ENCODE measurements at regions not wholly inside any gene's neighbourhood (a gene's known extent, or its start where the extent isn't known, plus 50 kb on each side); places are given as distances from the start of the nearest gene placed in this dataset.

GRCh38 chr20:60430516-60431001, 472.3 kb downstream of the CDH26 start:
- DNase-seq (ENCODE audit: low read depth): no peak

GRCh38 chr20:60431349-60431748, 473.1 kb downstream of the CDH26 start:
- no peak for DNase-seq (ENCODE audit: low read depth)

- no peak for DNase-seq (ENCODE audit: low read depth)
Observed at GRCh38 chr20:60437418-60437817, 479.2 kb downstream of the CDH26 start.

DNA sequence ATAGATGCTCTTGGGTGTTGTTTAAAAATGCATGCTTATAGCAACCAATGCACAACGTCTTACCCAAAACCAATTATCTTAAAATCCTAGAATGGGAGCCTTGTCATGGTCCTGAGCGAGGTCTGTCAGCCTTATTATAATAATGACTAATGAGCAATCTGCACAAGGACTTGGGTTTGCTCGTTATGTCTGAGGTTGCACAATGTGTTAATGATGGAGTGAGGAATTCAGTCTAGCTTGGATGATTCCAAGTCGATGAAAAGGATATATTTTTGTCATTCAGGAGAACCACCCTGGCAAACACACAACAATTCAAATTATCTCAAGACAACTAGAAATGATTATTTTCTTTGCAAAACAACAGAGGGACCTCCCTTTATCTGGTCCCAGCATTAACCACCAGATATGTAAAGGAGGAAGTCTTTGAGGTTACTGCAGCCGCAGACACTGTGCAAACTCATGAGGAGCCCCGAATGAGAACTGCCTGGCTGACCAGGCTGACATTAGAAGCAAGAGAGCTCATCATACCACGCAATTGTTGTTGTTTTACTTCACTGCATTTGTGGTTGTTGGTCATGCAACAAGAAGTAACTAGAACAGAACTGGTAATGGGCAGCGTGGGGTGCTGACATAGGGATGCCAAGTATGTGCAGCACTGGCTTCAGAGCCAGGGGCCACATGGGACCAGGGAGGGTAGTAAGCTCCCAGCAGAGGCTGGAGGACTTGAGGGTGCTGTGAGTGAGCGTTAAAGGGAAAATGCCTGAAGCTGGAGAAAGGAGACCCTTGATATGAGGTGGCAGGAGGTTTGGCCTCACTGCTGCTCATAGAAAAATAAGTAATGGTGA, 488.3 kb downstream of the CDH26 start:
- no peak for DNase-seq (ENCODE audit: low read depth)

DNA sequence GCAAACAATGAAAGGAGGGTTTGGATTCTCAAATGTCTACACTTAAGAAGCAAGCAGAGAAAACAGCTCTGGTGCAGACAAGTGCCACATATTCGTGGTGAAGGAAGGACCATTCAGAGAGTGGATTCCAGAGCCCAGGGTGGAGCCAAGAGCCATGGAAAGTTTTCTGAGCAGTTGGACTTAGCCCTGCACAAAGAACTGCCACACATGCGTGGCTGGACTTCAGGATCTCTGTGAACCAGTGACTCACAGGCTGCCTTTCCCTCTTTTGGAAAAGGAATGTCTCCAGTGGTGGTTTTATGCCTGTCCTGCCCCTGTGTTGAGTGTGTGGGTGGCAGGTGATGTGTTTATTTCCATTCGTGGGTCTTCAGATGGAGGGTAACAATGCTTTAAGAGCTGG, 489.5 kb downstream of the CDH26 start:
- no peak for DNase-seq (ENCODE audit: low read depth)

DNA sequence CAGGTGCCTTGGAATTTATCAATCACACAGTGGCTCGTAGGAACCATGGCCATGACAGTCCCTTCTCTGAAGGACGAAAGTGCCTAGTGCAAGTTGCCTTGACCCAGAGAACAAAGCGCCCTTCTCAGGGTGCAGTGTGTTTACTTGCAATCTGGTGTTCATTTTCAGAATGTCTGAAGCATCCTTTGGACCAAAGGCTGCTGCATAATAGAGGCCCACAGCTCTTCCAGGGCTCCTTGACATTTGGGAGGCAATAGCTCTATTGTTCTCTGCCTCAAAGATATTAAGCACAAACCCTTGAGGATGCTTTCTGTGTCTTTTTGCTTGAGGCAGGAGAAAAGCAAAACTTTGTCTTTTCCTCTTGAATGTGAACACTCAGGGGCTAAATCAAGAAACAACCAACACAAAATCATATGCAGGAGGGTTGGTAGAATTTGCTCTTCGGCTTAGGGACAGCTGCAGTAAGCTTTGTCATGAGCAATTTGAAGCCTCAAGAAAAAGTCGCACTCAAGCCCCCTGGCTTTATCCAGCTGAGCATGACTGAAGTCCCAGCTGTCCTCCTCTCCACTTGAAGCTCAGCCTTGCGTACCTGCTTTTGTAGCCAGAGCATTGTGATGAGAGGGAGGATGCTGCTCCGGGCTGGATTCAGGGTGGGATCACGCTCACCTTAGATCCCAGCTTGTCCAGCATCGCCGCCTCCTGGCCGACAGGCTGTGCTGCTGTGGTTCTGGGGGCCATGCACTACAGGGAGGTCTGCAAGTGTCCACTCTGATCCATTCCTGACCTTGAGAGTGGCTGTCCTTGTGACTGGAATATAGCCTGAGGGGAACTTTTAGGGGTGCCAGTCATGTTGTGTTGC, 495.4 kb downstream of the CDH26 start:
- no peak for DNase-seq (ENCODE audit: low read depth)

- DNase-seq (ENCODE audit: low read depth): no peak
Observed at GRCh38 chr20:60454491-60454890, 496.3 kb downstream of the CDH26 start.

- DNase-seq (ENCODE audit: low read depth): no peak
Observed at GRCh38 chr20:60455272-60455671, 497.0 kb downstream of the CDH26 start.

- no peak for DNase-seq (ENCODE audit: low read depth)
Observed at GRCh38 chr20:60459212-60459611, 501.0 kb downstream of the CDH26 start.

GRCh38 chr20:60461993-60462392, 503.8 kb downstream of the CDH26 start:
- DNase-seq (ENCODE audit: low read depth): no peak

- DNase-seq (ENCODE audit: low read depth): no peak
Observed at GRCh38 chr20:60463798-60464197, 505.6 kb downstream of the CDH26 start.

DNA sequence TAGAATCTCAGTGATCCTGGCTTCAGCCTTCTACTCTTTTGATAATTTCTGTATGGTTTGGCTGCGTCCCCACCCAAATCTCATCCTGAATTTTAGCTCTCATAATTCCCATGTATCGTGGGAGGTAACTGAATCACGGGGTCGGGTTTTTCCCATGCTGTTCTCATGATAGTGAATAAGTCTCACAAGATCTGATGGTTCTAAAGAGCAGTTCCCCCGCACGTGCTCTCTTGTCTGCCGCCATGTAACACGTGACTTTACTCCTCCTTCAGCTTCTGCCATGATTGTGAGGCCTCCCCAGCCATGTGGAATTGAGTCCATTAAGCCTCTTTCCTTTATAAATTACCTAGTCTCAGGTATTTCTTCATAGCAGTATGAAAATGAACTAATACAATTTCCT, 507.2 kb downstream of the CDH26 start:
- DNase-seq (ENCODE audit: low read depth): no peak

DNA sequence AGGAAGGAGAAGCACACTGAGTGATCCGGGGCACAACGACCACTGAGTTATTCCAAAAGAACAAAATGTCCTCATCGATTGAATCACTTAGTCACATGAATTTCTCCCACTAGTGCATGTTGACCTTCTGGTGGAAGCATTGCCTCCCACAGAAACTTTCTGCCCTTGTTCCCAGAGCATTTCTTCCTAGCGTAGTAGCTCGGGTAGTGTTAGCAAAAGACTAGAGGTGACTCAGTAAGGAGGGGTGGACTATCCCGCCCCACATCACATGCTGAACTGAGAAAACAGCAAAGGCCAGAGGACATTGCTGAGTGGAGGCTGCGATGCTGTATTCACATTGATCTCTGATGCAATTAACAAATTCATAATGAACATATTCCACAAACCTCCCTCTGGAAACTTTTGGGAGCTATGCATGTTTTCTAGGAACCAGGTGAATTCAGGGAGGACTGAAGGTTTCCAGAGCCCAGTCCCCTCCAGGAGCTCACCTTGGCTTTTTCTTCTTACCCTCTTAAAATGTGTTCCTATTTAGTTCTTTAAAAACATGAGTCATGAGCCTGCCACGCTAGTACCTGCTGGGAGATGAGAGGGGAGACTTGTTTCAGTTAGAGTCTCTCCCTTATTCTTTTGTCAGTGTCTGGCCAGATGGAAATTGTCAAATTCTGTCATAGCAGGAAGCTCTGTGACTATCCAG, 507.9 kb downstream of the CDH26 start:
- DNase-seq (ENCODE audit: low read depth): no peak

GRCh38 chr20:60466687-60467022, 508.4 kb downstream of the CDH26 start:
- DNase-seq (ENCODE audit: low read depth): no peak

- DNase-seq (ENCODE audit: low read depth): no peak
Observed at GRCh38 chr20:60467078-60467477, 508.9 kb downstream of the CDH26 start.

GRCh38 chr20:60467771-60468170, 509.5 kb downstream of the CDH26 start:
- no peak for DNase-seq (ENCODE audit: low read depth)

DNA sequence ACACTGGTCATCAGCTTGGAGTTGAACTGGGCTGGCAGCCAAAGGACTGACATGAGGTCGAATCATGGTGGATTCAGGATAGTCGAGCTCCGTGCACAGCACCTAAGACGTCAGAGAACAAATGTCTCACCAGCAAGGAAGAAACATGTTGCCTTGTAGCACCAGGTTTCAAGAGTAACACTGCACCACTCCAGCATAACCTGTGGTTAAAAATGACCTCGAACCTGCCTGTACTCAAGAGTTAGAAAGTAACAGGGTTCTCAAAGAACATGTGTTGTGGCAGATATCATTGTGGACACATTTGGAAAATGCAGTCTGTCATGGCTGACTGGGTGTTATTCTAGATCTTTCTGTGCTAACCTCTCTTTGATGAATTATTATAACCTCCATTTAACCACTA, 511.6 kb downstream of the CDH26 start:
- no peak for DNase-seq (ENCODE audit: low read depth)

DNA sequence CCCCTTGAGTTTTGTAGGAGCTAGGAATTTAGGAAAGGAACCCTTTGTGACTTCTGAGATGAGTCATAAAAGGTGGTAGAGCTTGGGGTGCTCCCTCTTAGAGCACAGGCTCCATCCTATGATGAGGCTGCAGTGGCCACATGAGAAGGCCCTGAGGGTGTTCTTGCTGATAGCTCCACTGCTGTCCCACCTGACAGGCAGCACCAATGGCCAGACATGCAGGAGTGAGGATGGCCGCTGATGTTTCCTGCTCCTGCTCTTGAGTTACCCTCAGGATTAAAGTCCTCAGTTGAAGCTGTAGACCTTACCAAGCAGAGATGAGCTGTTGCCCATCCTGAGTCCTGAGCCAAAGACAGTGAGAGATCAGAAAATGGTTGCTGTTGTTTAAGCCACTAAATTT, 512.1 kb downstream of the CDH26 start:
- DNase-seq (ENCODE audit: low read depth): no peak

DNA sequence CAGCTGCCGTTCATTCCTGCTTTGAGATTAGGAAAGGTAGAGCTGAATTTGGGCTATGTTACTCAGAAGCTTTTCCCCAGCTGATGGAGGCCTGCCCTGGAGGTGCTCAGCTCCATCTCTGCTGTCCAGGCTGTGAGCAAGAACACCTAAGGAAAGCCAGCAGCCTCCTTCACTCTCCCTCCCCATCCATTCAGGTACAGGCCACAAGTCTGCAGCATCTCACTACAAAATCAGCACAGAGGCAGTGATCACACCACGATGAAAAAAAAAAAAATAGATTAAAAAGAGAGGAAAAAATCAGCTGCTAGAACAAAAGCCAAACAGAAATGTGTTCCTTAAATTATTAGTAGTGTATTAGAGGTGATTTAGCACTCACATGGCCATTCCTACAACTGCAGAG, 515.0 kb downstream of the CDH26 start:
- no peak for DNase-seq (ENCODE audit: low read depth)

DNA sequence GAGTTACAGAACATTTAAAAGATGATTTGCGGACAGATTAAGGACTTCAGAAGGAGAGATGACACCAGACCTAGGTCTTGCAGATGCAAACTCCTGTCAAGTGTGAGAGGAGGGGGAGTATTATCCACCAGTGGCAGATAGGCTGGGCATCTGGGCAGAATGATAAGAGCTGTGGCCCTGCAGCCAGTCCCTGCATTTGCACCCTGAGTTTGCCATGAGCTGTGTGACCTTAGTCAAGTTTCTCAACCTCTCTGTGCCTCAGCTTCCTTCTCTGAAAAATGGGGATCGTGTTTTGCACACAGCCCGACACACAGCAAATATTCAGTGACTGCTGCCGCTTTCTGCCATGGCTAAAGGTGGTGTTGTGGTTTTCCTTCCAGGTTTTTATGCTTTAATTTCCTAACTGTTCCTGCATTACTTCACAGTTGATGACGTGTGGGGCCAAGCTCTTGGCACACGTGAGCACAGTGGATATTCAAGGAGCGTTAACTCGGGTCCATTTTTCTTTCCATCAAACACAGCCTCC, 516.2 kb downstream of the CDH26 start:
- no peak for DNase-seq (ENCODE audit: low read depth)

GRCh38 chr20:60476045-60476444, 517.8 kb downstream of the CDH26 start:
- DNase-seq (ENCODE audit: low read depth): no peak

DNA sequence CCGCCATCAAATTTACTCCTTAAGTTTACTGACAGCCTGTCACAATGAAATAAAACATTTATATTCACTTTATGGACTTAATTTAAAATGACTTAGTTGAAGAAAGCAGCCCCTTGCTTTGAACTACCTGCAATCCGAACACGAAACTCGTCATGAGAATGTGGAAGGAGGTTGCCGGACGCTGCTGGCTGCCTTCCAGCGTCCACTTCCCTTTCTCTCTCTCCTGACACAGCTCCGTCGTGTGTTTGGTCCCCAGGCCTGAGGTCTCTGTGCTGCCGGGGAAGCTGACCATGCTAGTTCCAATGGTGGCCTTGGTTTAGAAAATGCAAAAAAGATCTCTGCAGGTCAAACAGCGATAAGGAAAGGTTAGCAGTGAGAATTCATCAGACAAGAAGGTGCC, 519.7 kb downstream of the CDH26 start:
- DNase-seq (ENCODE audit: low read depth): no peak

Data from HS-5 (cell line).